Heart left ventricle (tissue), 13 donors: ENCODE measurements at regions not wholly inside any gene's neighbourhood (a gene's known extent, or its start where the extent isn't known, plus 50 kb on each side); places are given as distances from the start of the nearest gene placed in this dataset.

Experiments
- POLR2A ChIP-seq, 2 donors: fragments of 450-650 bp; IDR thresholded peaks; one replicate each; pipeline ENCODE4 v1.6.1; 2017; ENCODE audit warnings: antibody characterized with exemption in 2 of 2, mild to moderate bottlenecking in 2 of 2, moderate library complexity in 2 of 2
- TF ChIP-seq, protein P1 (sequence below), 12 donors: fragments of 200-600 bp; sonication (generic) in 4 of 12; IDR thresholded peaks; one replicate each; pipeline versions ENCODE4 v1.5.0 to v1.8.0; 2018 to 2022; ENCODE audit warnings: antibody characterized with exemption in 12 of 12, mild to moderate bottlenecking in 5 of 12
- donor health status: ischemic (EF 13 %, LVEDD 7.1; RV severe dilation, severe dysfunction).
- donor health status: DM: no; HTN: yes; CAD: no.
- donor health status: DM: no; HTN: no; CAD: no.
- donor health status: ischemic (EF 25% LVEDD 6.9; RV normal size, moderate dysfunction).
- donor health status: ischemic (EF 25% LVEDD 5.7; RV mildly dilated, moderate dysfunction).
- donor health status: ischemic (EF 35%, LVEDD 5.7; RV mildly dilated, moderate dysfunction).
- donor health status: nonischemic (EF 11% LVEDD 7.7; RV severe dilation, severe dysfunction).
- donor health status: DM: yes; HTN: yes; CAD: no.
- donor health status: PGD.
- donor health status: ischemic (EF 29% LVEDD 5.4; RV normal size, mild dysfunction).
- donor health status: nonischemic (EF 23%, LVEDD 6.1; RV moderate dilation, normal function).

- TF ChIP-seq, protein P1, sequence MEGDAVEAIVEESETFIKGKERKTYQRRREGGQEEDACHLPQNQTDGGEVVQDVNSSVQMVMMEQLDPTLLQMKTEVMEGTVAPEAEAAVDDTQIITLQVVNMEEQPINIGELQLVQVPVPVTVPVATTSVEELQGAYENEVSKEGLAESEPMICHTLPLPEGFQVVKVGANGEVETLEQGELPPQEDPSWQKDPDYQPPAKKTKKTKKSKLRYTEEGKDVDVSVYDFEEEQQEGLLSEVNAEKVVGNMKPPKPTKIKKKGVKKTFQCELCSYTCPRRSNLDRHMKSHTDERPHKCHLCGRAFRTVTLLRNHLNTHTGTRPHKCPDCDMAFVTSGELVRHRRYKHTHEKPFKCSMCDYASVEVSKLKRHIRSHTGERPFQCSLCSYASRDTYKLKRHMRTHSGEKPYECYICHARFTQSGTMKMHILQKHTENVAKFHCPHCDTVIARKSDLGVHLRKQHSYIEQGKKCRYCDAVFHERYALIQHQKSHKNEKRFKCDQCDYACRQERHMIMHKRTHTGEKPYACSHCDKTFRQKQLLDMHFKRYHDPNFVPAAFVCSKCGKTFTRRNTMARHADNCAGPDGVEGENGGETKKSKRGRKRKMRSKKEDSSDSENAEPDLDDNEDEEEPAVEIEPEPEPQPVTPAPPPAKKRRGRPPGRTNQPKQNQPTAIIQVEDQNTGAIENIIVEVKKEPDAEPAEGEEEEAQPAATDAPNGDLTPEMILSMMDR (IDR thresholded peaks at IDR 0.05) = no peak
- TF ChIP-seq POLR2A (IDR thresholded peaks at IDR 0.05) = no peak
Observed at GRCh38 chr14:49134940-49135339, 451.2 kb downstream of the RPS29 start.
